AG09309 (cell line): ENCODE measurements at regions not wholly inside any gene's neighbourhood (a gene's known extent, or its start where the extent isn't known, plus 50 kb on each side); places are given as distances from the start of the nearest gene placed in this dataset.

ENCODE experiments used
- DNase-seq: peaks from one replicate; pipeline ENCODE4 v3.0.0-alpha.2; 2010; ENCODE audit warnings: low read depth
- H3K4me3 ChIP-seq: 2 replicates; pipeline ENCODE4 v1.5.1; 2011; ENCODE audit warnings: mild to moderate bottlenecking, low read depth, low read length, moderate library complexity; ENCODE audit not compliant: control insufficient read depth
- TF ChIP-seq, protein P1 (sequence below): IDR thresholded peaks from 2 replicates; pipeline ENCODE4 v1.5.1; 2011; ENCODE audit warnings: mild to moderate bottlenecking, low read depth, low read length, inconsistent platforms; ENCODE audit not compliant: insufficient read depth, control insufficient read depth; ENCODE audit errors: missing control alignments

GRCh38 chr5:167393358-167393757 lies 898.1 kb upstream of the WWC1 start:
- no peak overlapping the region for H3K4me3 ChIP-seq
- DNase-seq: no peak

DNA sequence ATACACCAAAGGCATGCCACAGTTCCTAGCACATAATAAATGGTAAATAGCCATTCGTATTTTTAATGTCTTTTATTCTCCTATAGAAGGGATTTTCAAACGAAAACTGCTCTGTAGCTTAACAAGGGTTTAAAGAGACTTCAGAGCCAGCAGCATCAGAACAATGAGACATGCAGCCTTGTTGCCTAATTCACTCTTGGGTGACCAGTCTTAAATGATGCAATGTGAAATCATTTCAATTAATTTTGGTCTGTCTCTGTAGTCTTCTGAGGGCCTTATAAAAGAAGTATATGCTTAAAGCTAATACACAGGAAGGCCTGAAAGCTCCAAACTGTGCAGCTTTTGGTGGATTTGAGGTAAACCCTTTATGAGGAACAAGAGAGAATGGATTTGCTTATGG lies 888.8 kb upstream of the WWC1 start:
- H3K4me3 ChIP-seq: no peak overlapping the region
- TF ChIP-seq, protein P1, sequence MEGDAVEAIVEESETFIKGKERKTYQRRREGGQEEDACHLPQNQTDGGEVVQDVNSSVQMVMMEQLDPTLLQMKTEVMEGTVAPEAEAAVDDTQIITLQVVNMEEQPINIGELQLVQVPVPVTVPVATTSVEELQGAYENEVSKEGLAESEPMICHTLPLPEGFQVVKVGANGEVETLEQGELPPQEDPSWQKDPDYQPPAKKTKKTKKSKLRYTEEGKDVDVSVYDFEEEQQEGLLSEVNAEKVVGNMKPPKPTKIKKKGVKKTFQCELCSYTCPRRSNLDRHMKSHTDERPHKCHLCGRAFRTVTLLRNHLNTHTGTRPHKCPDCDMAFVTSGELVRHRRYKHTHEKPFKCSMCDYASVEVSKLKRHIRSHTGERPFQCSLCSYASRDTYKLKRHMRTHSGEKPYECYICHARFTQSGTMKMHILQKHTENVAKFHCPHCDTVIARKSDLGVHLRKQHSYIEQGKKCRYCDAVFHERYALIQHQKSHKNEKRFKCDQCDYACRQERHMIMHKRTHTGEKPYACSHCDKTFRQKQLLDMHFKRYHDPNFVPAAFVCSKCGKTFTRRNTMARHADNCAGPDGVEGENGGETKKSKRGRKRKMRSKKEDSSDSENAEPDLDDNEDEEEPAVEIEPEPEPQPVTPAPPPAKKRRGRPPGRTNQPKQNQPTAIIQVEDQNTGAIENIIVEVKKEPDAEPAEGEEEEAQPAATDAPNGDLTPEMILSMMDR: no peak
- no peak for DNase-seq

More at GRCh38 chr5:167393358-167393757, 898.1 kb upstream of the WWC1 start:
- TF ChIP-seq, protein P1: no peak

GRCh38 chr5:167406513-167406912 lies 884.9 kb upstream of the WWC1 start:
- no peak overlapping the region for H3K4me3 ChIP-seq
- TF ChIP-seq, protein P1: no peak
- no peak for DNase-seq

DNA sequence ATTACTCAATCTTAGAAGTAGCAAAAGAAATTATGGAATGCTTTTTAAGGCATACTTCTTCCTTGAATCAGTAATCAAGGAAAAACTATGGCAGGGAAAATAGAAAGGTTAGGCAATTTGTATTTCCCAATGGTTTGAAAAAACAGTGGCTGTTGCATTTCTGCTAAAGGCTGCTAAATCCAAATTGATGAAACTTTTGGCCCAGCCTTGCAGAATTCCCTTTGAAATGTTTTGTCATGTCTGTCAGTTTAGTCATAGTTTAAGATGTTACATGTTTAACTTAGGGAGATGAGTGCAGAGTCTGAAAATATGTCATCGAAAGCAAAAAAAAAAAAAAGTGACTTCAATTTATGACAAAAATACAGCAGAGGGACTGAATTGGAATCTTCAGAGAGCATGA lies 878.9 kb upstream of the WWC1 start:
- no peak for DNase-seq
- no peak overlapping the region for H3K4me3 ChIP-seq
- TF ChIP-seq, protein P1: no peak

DNA sequence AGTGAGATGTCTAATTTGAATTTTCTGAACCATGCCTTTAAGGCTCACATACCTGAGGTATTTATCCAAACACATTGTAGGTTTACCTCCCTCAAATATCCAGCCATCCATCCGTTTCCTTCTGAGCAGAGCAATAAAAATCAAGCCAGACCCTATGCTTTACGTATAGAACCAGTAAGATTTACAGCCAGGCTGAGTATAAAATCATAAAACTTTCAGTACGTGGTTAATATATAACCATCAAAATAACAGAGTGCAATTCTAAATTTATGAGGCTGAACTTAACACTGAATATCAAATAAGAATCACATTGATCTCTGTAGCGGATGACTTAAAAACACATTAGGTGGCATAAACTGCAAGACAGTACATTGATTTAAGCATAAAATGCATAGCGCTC lies 877.9 kb upstream of the WWC1 start:
- TF ChIP-seq, protein P1: no peak
- no peak overlapping the region for H3K4me3 ChIP-seq
- no peak for DNase-seq

- DNase-seq: no peak
- TF ChIP-seq, protein P1: no peak
- no peak overlapping the region for H3K4me3 ChIP-seq
These were observed 876.8 kb upstream of the WWC1 start for GRCh38 chr5:167414611-167415010.
